GM21447 (cell line): ENCODE measurements at regions not wholly inside any gene's neighbourhood (a gene's known extent, or its start where the extent isn't known, plus 50 kb on each side); places are given as distances from the start of the nearest gene placed in this dataset.
"Not testable (repeated sequence)": the region's sequence is repeated elsewhere in the genome, so short reads cannot be mapped to it uniquely, and the experiment has no call there.

Experiments
- ATAC-seq: cut with Tn5 transposase; IDR thresholded peaks from one replicate; pipeline ENCODE4 v1.9.1; 2021; ENCODE audit not compliant: unreplicated experiment

- no peak for ATAC-seq
Observed at GRCh38 chr2:64936809-64937208, 52.4 kb upstream of the SLC1A4 start.

GRCh38 chr2:64937314-64937686 is 51.9 kb upstream of the SLC1A4 start:
- not testable (repeated sequence) for ATAC-seq

GRCh38 chr2:64937687-64938491 is 51.3 kb upstream of the SLC1A4 start:
- ATAC-seq = peak; percentile 54

GRCh38 chr2:64938607-64939285 is 50.5 kb upstream of the SLC1A4 start:
- ATAC-seq = no peak

- no peak for ATAC-seq
Observed at GRCh38 chr2:64939332-64939917, 49.8 kb upstream of the SLC1A4 start.
